A673 (cell line): ENCODE measurements at regions not wholly inside any gene's neighbourhood (a gene's known extent, or its start where the extent isn't known, plus 50 kb on each side); places are given as distances from the start of the nearest gene placed in this dataset.
"Not testable (repeated sequence)": the region's sequence is repeated elsewhere in the genome, so short reads cannot be mapped to it uniquely, and the experiment has no call there.

Source experiments
- EZH2 ChIP-seq: fragments of 200-600 bp; sonication (generic); IDR thresholded peaks from 2 replicates; pipeline ENCODE4 v1.6.1; 2017; ENCODE audit warnings: borderline replicate concordance, low read depth, mild to moderate bottlenecking, mixed read lengths, antibody characterized with exemption, low read length; ENCODE audit not compliant: poor library complexity, severe bottlenecking
- TF ChIP-seq, protein P1 (sequence below): fragments of 300-800, 200-600 bp; sonication (generic); conservative IDR thresholded peaks from 2 replicates; pipeline ENCODE4 v1.5.1; 2017; ENCODE audit warnings: low read depth, mild to moderate bottlenecking, antibody characterized with exemption, low read length, moderate library complexity, mixed read lengths

DNA sequence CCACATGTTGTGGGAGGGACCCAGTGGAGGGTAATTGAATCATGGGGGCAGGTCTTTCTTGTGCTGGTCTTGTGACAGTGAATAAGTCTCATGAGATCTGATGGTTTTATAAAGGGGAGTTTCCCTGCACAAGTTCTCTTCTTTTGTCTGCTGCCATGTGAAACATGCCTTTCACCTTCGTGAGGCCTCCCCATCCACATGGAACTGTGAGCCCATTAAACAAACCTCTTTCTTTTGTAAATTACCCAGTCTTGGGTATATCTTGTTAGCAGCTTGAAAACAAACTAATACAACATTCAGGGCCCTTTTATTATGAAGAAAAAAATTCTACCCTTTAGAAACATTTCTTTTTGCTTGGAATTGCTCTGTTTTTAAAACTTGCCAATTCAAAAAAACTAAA lies 285.4 kb downstream of the GJA1 start:
- TF ChIP-seq, protein P1, sequence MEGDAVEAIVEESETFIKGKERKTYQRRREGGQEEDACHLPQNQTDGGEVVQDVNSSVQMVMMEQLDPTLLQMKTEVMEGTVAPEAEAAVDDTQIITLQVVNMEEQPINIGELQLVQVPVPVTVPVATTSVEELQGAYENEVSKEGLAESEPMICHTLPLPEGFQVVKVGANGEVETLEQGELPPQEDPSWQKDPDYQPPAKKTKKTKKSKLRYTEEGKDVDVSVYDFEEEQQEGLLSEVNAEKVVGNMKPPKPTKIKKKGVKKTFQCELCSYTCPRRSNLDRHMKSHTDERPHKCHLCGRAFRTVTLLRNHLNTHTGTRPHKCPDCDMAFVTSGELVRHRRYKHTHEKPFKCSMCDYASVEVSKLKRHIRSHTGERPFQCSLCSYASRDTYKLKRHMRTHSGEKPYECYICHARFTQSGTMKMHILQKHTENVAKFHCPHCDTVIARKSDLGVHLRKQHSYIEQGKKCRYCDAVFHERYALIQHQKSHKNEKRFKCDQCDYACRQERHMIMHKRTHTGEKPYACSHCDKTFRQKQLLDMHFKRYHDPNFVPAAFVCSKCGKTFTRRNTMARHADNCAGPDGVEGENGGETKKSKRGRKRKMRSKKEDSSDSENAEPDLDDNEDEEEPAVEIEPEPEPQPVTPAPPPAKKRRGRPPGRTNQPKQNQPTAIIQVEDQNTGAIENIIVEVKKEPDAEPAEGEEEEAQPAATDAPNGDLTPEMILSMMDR: not testable (repeated sequence)
- TF ChIP-seq EZH2: not testable (repeated sequence)
